GM10266 (cell line): ENCODE measurements at regions not wholly inside any gene's neighbourhood (a gene's known extent, or its start where the extent isn't known, plus 50 kb on each side); places are given as distances from the start of the nearest gene placed in this dataset.

Source experiments
- DNase-seq: peaks from one replicate; pipeline ENCODE4 v3.0.0; 2012; ENCODE audit errors: extremely low spot score
- TF ChIP-seq, protein P1 (sequence below): IDR thresholded peaks from 2 replicates; pipeline ENCODE4 v1.5.1; 2012; ENCODE audit warnings: mild to moderate bottlenecking, low read depth; ENCODE audit not compliant: control insufficient read depth, insufficient read depth; ENCODE audit errors: missing control alignments

DNA sequence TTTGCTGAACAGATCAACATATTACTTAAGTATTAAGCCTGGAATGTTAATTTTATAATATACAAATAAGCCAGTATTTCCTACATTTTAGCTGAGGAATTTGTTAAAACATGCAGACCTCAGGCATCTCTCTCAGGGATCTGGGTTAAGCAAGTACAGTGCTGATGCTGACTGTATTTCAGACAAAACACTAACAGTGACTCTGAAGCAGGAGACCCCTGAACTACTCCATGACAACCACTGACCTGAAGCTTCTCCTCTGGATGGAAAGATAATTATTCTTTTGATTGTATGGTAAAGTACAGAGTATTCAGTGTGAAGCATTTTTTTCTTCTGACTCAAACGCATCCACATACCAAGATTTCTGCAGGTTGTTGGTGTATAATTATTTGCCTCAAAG, 680.8 kb downstream of the LIG4 start:
- TF ChIP-seq, protein P1, sequence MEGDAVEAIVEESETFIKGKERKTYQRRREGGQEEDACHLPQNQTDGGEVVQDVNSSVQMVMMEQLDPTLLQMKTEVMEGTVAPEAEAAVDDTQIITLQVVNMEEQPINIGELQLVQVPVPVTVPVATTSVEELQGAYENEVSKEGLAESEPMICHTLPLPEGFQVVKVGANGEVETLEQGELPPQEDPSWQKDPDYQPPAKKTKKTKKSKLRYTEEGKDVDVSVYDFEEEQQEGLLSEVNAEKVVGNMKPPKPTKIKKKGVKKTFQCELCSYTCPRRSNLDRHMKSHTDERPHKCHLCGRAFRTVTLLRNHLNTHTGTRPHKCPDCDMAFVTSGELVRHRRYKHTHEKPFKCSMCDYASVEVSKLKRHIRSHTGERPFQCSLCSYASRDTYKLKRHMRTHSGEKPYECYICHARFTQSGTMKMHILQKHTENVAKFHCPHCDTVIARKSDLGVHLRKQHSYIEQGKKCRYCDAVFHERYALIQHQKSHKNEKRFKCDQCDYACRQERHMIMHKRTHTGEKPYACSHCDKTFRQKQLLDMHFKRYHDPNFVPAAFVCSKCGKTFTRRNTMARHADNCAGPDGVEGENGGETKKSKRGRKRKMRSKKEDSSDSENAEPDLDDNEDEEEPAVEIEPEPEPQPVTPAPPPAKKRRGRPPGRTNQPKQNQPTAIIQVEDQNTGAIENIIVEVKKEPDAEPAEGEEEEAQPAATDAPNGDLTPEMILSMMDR = no peak
- no peak for DNase-seq

DNA sequence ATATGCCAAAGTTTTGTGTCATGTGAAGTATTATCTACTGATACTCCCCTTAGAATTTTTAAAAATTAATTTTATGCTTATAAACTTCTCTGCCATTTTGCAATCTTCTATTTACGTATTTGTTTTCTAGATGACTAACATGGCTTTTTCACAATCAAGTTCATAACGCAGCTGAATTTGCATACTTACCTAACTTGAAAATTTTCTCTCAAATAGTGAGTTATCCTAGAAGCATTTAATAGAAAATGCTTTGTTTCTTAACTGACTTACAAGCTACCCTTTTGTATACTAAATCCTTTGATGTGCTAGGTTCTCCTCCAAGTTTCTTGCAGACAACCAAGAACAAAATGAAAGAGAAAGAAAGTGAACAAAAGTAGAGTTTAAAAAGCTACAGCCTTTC, 683.5 kb downstream of the LIG4 start:
- TF ChIP-seq, protein P1 = no peak
- no peak for DNase-seq

- DNase-seq = no peak
- TF ChIP-seq, protein P1 = no peak
These were observed 684.2 kb downstream of the LIG4 start for GRCh38 chr13:107531180-107531579.

GRCh38 chr13:107529035-107529434, 686.3 kb downstream of the LIG4 start:
- DNase-seq = no peak
- TF ChIP-seq, protein P1 = no peak

GRCh38 chr13:107518780-107519179, 696.6 kb downstream of the LIG4 start:
- DNase-seq = no peak
- TF ChIP-seq, protein P1 = no peak

GRCh38 chr13:107518292-107518691, 697.0 kb downstream of the LIG4 start:
- TF ChIP-seq, protein P1 = no peak
- DNase-seq = no peak

- TF ChIP-seq, protein P1 = no peak
- no peak for DNase-seq
These were observed 698.8 kb downstream of the LIG4 start for GRCh38 chr13:107516517-107516916.
